ENCODE measurements at regions not wholly inside any gene's neighbourhood (a gene's known extent, or its start where the extent isn't known, plus 50 kb on each side); places are given as distances from the start of the nearest gene placed in this dataset.

GRCh38 chr3:102353148-102353547 lies 81.7 kb upstream of the ZPLD1 start:
- Histone ChIP-seq H3K4me3 (replicated peaks in 1 of 4; ENCODE audit: control extremely low read depth in 1 of 4, insufficient read depth in 1 of 4, low read depth in 3 of 4, low read length in 4 of 4) (no peak overlapping the region), H3K36me3 (ENCODE audit: control insufficient read depth, insufficient read depth, low read length) (no peaks in the 10 kb centered on the region), H3K27me3 (ENCODE audit: control insufficient read depth, insufficient read depth, low read length) (no peaks in the 10 kb centered on the region), H4K20me1 (ENCODE audit: control insufficient read depth, extremely low read depth, insufficient read depth, low read length) (no peaks in the 10 kb centered on the region), H3K4me2 (ENCODE audit: extremely low read depth, insufficient read depth, low read length) (no peak overlapping the region), H3K4me1 (ENCODE audit: control insufficient read depth, extremely low read depth, insufficient read depth, low read length) (no peaks in the 10 kb centered on the region), H3K9ac (ENCODE audit: insufficient read depth, low read length) (no peak overlapping the region), H3K79me2 (ENCODE audit: control insufficient read depth, insufficient read depth, low read length) (no peaks in the 10 kb centered on the region), H2AFZ (ENCODE audit: low read length) (no peak overlapping the region), H3K9me3 (ENCODE audit: control insufficient read depth, insufficient read depth, low read depth, low read length) (no peaks in the 10 kb centered on the region), H3K27ac (ENCODE audit: insufficient read depth, low read length) (no peak overlapping the region)
- TF ChIP-seq EZH2 (IDR thresholded peaks at IDR 0.05; ENCODE audit: low read length, missing control alignments) (no peak), CTCF (conservative IDR thresholded peaks at IDR 0.05 in 1 of 2, IDR thresholded peaks at IDR 0.05 in 1 of 2; ENCODE audit: low read depth in 1 of 2, low read length in 2 of 2) (no peak)
- no peak for DNase-seq (ENCODE audit: low read depth in 2 of 2)

- Histone ChIP-seq H3K27ac (ENCODE audit: insufficient read depth, low read length) (no peak overlapping the region), H3K4me2 (ENCODE audit: extremely low read depth, insufficient read depth, low read length) (no peak overlapping the region), H3K9ac (ENCODE audit: insufficient read depth, low read length) (no peak overlapping the region), H3K4me1 (ENCODE audit: control insufficient read depth, extremely low read depth, insufficient read depth, low read length) (no peaks in the 10 kb centered on the region), H3K36me3 (ENCODE audit: control insufficient read depth, insufficient read depth, low read length) (no peaks in the 10 kb centered on the region), H2AFZ (ENCODE audit: low read length) (no peak overlapping the region), H4K20me1 (ENCODE audit: control insufficient read depth, extremely low read depth, insufficient read depth, low read length) (no peaks in the 10 kb centered on the region), H3K79me2 (ENCODE audit: control insufficient read depth, insufficient read depth, low read length) (no peaks in the 10 kb centered on the region), H3K27me3 (ENCODE audit: control insufficient read depth, insufficient read depth, low read length) (no peaks in the 10 kb centered on the region), H3K9me3 (ENCODE audit: control insufficient read depth, insufficient read depth, low read depth, low read length) (no peaks in the 10 kb centered on the region), H3K4me3 (replicated peaks in 1 of 4; ENCODE audit: control extremely low read depth in 1 of 4, insufficient read depth in 1 of 4, low read depth in 3 of 4, low read length in 4 of 4) (no peak overlapping the region)
- no peak for TF ChIP-seq EZH2 (IDR thresholded peaks at IDR 0.05; ENCODE audit: low read length, missing control alignments)
- no peak for TF ChIP-seq CTCF (conservative IDR thresholded peaks at IDR 0.05 in 1 of 2, IDR thresholded peaks at IDR 0.05 in 1 of 2; ENCODE audit: low read depth in 1 of 2, low read length in 2 of 2)
- no peak for DNase-seq (ENCODE audit: low read depth in 2 of 2)
These were observed 81.0 kb upstream of the ZPLD1 start for GRCh38 chr3:102353805-102354204.

GRCh38 chr3:102354818-102355515 lies 79.8 kb upstream of the ZPLD1 start:
- Histone ChIP-seq H3K9me3 (ENCODE audit: control insufficient read depth, insufficient read depth, low read depth, low read length) (no peaks in the 10 kb centered on the region), H2AFZ (ENCODE audit: low read length) (no peak overlapping the region), H3K36me3 (ENCODE audit: control insufficient read depth, insufficient read depth, low read length) (no peaks in the 10 kb centered on the region), H3K9ac (ENCODE audit: insufficient read depth, low read length) (no peak overlapping the region), H3K4me2 (ENCODE audit: extremely low read depth, insufficient read depth, low read length) (no peak overlapping the region), H3K4me1 (ENCODE audit: control insufficient read depth, extremely low read depth, insufficient read depth, low read length) (no peaks in the 10 kb centered on the region), H3K4me3 (replicated peaks in 1 of 4; ENCODE audit: control extremely low read depth in 1 of 4, insufficient read depth in 1 of 4, low read depth in 3 of 4, low read length in 4 of 4) (no peak overlapping the region), H4K20me1 (ENCODE audit: control insufficient read depth, extremely low read depth, insufficient read depth, low read length) (no peaks in the 10 kb centered on the region), H3K27ac (ENCODE audit: insufficient read depth, low read length) (no peak overlapping the region), H3K79me2 (ENCODE audit: control insufficient read depth, insufficient read depth, low read length) (no peaks in the 10 kb centered on the region), H3K27me3 (ENCODE audit: control insufficient read depth, insufficient read depth, low read length) (no peaks in the 10 kb centered on the region)
- DNase-seq (ENCODE audit: low read depth in 2 of 2) = peak; percentile 55 to 74
- no peak for TF ChIP-seq EZH2 (IDR thresholded peaks at IDR 0.05; ENCODE audit: low read length, missing control alignments)

Data from fibroblast of lung (primary cell).